Right ventricle myocardium inferior (tissue), 1 donor: ENCODE measurements at regions not wholly inside any gene's neighbourhood (a gene's known extent, or its start where the extent isn't known, plus 50 kb on each side); places are given as distances from the start of the nearest gene placed in this dataset.
"Not testable (repeated sequence)": the region's sequence is repeated elsewhere in the genome, so short reads cannot be mapped to it uniquely, and the experiment has no call there.

Source experiments
- ATAC-seq: fragments of 200-7000 bp; cut with Tn5 transposase; one replicate; pipeline ENCODE4 v1.9.1; 2020; ENCODE audit warnings: mild to moderate bottlenecking, moderate library complexity
- DNase-seq: peaks from one replicate; pipeline ENCODE4 v3.0.0; 2021; ENCODE audit errors: missing footprints
- intact Hi-C: fragments of 100-400 bp; cut with DNase I; formaldehyde crosslinking; loops from one replicate; pipeline ENCODE4 v1.11.0; 2022
- donor health status: DM: no; HTN: yes; CAD: no; lungs with severe emphysema.

DNA sequence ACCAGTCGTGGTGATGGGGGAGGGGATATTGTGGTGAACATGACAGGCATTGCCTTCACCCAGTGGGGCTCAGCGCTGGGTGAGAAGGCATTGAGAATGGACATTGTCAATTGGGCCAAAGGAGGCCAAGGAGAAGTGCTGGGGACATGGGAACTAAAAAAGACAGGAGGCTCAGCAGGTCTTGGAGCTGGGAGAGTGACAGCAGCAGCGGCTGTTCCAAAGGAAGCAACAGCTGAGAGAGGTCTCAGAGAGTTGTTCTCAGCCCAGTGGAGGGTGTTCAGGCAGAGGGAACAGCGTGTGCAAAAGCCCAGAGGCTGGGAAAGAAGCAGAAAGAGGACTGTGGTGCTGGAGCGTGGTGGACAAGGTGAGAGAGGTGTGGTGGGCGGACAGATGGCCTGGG lies 56.6 kb upstream of the ASNS start:
- intact Hi-C loops, DNase-seq, ATAC-seq: not testable (repeated sequence)

DNA sequence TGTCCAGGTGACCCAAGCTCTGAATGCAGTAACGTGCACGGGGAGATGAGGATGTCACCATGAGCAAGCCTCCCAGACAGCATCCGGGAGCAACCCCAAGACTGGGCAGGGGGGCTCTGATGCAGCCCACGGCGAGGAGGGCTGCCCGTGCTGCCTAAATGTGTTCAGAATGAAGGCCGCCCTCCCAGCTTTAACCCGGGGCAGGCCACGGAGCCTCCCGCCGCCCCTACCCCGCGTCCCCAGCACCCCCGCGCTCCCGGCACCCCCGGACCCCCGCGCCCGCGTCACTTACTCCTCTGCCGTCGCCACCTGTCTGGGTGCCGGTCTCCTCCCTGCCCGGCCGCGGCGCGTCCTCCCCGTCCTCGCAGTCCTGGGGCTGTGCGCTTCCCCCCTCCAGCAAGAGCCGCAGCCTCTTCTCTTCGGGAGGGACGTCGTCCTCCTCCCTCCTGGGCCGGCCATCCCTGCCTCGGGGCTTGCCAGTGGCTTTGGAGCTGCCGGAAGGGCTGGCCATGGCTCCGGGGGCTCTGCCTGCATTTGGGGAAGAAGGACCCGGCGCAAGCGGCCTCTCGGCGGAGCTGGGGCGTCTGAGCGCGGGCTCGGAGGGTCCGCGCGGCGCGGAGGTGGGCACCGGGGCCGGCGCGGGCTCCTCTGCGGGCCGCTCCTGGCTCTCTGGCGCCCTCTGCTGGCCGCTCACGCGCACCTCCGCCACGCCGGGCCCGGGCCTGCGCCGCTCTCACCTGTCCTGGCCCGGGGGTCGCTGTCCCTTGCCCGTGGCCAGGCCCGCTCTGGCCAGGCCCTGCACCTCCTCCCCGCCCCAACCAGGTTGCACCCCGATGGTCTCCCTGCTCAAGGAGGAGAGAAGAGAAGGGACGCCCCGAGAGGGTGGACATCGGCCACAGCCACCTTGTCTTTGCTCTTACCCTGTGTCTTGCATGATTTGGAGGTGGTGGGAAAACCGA lies 55.9 kb upstream of the ASNS start:
- peak; percentile 82 for DNase-seq
- intact Hi-C loops, ATAC-seq: not testable (repeated sequence)
